ENCODE measurements at regions not wholly inside any gene's neighbourhood (a gene's known extent, or its start where the extent isn't known, plus 50 kb on each side); places are given as distances from the start of the nearest gene placed in this dataset.

DNA sequence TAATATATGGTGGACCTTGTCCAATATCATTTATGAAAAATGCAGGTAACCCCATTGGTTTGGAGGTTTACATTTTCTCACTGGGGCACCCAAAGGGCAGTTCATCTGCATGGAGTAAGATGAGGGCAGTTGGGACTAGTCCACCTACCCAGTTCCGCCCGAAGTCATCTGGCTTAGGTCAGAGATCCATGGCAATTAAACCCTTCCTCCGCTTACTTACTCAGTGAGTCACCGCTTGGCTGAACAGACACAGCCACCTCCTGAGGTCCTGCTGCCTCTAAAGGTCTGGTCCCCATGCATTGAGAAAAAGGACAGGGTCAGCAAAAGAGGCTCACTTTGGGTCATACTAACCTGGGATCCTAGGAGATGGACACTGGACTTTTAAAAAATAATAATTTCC lies 102.9 kb upstream of the PRL start:
- H3K4me3 ChIP-seq (ENCODE audit: low read length) = no peak overlapping the region
- TF ChIP-seq, protein P1, sequence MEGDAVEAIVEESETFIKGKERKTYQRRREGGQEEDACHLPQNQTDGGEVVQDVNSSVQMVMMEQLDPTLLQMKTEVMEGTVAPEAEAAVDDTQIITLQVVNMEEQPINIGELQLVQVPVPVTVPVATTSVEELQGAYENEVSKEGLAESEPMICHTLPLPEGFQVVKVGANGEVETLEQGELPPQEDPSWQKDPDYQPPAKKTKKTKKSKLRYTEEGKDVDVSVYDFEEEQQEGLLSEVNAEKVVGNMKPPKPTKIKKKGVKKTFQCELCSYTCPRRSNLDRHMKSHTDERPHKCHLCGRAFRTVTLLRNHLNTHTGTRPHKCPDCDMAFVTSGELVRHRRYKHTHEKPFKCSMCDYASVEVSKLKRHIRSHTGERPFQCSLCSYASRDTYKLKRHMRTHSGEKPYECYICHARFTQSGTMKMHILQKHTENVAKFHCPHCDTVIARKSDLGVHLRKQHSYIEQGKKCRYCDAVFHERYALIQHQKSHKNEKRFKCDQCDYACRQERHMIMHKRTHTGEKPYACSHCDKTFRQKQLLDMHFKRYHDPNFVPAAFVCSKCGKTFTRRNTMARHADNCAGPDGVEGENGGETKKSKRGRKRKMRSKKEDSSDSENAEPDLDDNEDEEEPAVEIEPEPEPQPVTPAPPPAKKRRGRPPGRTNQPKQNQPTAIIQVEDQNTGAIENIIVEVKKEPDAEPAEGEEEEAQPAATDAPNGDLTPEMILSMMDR (conservative IDR thresholded peaks at IDR 0.05; ENCODE audit: low read depth, low read length) = no peak
- DNase-seq (ENCODE audit: low read depth) = no peak

DNA sequence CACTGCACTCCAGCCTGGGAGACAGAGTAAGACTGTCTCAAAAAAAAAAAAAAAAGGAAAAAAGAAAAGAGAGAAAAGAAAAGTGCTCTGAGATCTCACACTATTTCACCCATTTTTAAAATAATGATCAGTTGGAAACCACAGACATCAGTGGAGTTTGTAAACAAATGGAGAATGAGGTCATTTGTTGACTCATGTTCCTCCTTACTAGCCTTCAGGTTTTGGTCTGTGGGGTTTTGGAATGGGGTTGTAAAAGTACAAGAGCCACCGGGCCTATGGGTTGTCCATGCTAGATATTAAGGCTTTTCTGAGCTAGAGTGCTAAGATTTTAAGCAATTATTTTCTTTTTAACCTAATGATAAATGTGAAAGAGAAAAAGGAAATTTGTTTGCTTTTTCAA lies 104.4 kb upstream of the PRL start:
- TF ChIP-seq, protein P1 (conservative IDR thresholded peaks at IDR 0.05; ENCODE audit: low read depth, low read length) = no peak
- DNase-seq (ENCODE audit: low read depth) = no peak

DNA sequence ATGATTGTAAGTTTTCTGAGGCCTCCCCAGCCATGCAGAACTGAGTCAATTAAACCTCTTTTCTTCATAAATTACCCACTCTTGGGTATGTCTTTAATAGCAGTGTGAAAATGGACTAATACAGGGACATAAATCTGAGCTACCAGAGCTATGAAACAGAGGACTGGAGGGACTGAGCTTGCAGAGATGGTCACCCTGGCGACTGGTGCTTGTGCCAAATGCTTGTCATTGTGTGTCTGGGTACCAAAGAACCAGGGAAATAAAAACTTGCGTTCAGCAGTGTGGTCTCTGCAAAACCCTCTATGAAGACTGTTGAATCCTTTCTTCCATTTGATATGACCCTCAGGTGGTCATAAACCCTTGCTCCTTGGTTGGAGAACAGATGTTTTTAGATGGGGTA lies 105.1 kb upstream of the PRL start:
- TF ChIP-seq, protein P1 (conservative IDR thresholded peaks at IDR 0.05; ENCODE audit: low read depth, low read length) = no peak
- DNase-seq (ENCODE audit: low read depth) = no peak
- H3K4me3 ChIP-seq (ENCODE audit: low read length) = no peak overlapping the region

More for the DNA sequence above, 104.4 kb upstream of the PRL start:
- no peak overlapping the region for H3K4me3 ChIP-seq (ENCODE audit: low read length)

DNA sequence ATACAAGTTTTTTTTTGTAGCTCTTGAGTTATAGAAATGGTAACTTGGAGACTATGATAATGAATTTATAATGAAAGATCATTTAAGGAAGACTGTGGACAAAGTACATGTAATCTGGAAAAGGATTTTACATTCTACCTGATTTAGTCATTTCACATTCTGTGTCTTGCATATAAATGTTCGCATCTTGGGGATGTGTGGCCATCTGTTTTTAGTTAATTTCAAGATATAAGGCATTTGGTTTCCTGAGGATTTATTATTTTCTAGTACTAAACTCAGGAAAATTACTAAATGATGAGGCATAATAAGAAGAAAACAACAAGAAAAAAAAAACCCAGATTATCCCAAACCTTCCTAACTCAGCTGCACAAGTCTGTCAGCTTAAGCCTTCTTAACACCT lies 112.7 kb upstream of the PRL start:
- no peak overlapping the region for H3K4me3 ChIP-seq (ENCODE audit: low read length)
- TF ChIP-seq, protein P1 (conservative IDR thresholded peaks at IDR 0.05; ENCODE audit: low read depth, low read length) = no peak
- DNase-seq (ENCODE audit: low read depth) = no peak

DNA sequence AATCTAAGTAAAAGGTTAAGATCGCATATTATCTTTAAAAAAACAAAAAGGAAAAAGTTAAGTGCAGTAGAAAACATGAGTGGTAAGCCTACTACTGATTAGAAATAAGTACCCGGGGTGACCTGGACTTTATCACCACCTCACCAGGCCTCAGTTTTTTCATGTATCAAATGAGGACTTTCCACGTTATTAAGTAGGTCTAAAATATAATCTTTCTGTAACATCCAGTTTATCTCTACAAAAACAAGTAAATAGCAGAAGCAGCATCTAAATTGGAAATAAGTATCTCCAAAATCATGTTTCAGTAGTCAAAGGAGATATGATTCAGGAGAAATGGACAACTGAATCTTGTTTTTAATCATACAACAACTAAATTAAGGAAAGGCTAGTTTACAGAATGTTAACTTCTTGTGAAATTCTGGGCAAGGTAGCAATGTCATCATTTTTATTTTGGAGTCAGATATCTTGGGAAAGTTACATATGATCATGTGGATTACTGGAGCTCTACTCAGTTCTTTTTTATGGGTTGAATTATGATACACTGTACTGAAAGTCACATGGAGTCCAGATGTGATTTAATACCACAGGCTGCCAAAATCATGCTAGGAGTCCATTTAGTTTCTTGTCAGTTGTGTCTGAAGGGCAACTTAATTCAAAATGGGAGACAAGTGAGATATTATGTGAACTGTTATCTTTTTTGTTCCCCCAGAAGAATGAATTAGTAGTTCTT lies 114.7 kb upstream of the PRL start:
- no peak for DNase-seq (ENCODE audit: low read depth)
- TF ChIP-seq, protein P1 (conservative IDR thresholded peaks at IDR 0.05; ENCODE audit: low read depth, low read length) = no peak
- no peak overlapping the region for H3K4me3 ChIP-seq (ENCODE audit: low read length)

DNA sequence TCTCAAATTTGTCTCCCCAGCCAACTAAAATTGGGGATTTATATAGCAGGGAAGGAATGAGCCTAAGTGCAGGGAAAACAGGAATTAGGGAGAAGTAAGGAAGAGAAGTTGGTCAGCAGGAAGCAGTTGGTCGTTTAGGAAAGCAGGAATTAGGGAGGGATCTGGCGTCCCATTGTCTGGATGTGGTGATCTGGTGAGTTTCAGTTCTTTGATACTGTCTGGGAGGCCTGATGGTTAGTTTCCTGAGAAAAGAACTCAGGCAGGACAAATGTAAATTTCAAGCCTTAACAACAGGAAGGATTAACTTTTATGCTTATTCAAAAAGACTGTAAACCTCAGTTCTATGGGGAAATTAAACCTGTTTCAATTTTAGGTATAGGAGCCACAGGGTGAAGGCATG lies 116.2 kb upstream of the PRL start:
- H3K4me3 ChIP-seq (ENCODE audit: low read length) = no peak overlapping the region
- TF ChIP-seq, protein P1 (conservative IDR thresholded peaks at IDR 0.05; ENCODE audit: low read depth, low read length) = no peak
- no peak for DNase-seq (ENCODE audit: low read depth)

DNA sequence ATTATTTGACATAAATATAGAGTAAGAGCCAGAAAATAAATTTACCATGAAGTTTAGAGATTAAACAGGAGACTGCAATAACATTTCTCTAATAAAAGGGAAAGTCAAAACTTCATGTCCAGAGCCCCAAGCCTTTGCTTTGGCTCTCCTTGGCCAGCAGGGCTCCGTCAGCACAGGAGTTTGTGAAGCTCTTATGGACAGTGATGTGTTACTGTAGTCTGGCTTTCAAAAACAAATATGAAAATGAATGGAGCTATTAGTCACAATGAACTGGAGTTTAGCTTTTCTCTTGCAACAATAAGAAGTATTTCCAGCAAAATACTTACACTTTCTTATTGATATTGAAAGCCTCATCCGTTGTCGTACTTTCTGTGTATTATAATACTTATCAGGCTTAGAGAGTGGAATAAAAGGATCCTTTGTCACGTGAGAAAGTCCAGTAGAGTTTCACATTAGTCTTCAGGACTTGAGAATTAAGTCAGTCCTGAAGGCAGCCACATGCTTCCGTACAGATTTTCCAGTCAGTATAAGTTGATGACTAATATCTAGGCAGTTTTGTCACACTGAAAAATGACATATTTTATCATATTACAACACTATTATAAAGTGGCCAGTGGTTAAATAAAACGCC lies 117.0 kb upstream of the PRL start:
- DNase-seq (ENCODE audit: low read depth) = peak; percentile 37
- no peak overlapping the region for H3K4me3 ChIP-seq (ENCODE audit: low read length)
- TF ChIP-seq, protein P1 (conservative IDR thresholded peaks at IDR 0.05; ENCODE audit: low read depth, low read length) = peak; percentile 16

Data from retinal pigment epithelial cell (primary cell).